Left lobe of liver (tissue), 2 donors: ENCODE measurements at regions not wholly inside any gene's neighbourhood (a gene's known extent, or its start where the extent isn't known, plus 50 kb on each side); places are given as distances from the start of the nearest gene placed in this dataset.

Experiments used
- ATAC-seq: fragments of 200-7000 bp; cut with Tn5 transposase; one replicate; pipeline ENCODE4 v1.9.1; 2020; ENCODE audit warnings: mild to moderate bottlenecking, moderate library complexity
- DNase-seq: peaks from one replicate; pipeline ENCODE4 v3.0.0-alpha.2; 2020; ENCODE audit warnings: low spot score
- donor health status: DM: no; HTN: no; CAD: no; lungs with moderate emphysema.
- donor health status: DM: no; HTN: yes; CAD: no.

DNA sequence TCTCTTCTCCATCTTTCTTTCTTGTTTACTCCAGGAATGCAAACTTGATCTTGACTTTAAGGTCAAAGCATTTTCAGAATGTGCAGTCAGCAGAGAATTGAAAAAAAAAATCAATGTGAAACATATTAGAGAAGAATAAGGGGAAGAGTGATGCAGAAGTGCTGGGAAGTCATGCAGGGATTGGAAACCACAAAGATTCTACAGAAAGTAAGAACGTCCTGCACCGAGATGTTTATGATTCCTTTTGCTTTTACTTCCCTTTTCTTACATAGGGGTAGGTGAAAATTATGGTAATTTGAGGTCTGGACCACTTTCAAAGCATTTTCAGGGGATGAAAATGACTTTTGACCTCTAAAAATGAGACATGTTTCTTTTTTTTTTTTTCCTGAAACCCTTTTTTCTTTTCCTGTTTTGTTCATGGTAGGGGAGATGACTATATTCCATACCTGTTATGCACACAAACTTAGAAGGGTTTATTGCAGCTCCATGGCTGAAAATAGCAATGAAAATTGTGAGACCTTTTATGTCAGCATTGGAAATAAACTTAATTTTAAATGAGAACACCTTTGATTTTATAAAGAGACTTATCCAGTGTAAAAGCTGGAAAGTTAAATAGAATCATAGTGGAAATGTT, 623.5 kb upstream of the TBL1XR1 start:
- no peak for ATAC-seq

DNA sequence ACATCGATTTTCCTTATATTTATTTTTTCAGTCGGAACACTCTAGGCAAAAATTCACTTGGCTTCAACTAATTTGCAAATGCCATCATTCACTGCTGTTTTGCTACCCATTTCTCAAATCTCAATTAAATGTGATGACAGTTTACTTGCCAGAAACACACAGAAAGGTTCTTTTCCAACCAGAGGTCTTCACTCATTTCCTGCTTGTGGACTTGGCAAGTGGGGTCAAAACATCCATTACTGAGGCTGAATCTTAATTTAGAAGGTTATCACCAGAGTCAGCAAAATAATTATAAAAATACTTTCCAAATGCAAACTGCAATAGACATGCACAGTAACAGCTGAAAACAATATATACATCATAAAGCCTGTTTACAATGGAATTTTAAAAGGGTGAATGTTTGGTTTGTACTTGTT, 625.4 kb upstream of the TBL1XR1 start:
- DNase-seq (no peak), ATAC-seq (no peak)

More for the DNA sequence above, 623.5 kb upstream of the TBL1XR1 start:
- no peak for DNase-seq

DNA sequence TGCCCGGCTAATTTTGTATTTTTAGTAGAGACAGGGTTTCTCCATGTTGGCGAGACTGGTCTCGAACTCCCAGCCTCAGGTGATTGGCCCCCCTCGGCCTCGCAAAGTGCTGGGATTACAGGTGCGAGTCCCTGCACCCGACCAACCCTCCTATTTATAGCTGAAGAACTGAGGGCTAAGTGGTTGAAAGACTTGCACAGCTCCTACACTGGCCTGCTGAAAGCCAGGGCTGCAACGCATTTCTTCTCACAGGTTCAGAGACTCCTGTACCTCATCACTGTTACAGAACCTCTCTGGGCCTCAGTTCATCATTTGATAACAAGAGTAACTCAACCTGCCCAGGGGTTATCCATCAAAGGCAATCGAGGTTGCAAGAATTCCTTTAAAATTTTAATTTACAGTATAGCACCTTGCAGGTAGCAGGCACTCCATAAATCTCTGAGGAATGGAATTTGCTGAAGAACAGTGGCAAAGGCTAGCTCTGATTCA, 626.5 kb upstream of the TBL1XR1 start:
- ATAC-seq (peak; percentile 26), DNase-seq (no peak)

DNA sequence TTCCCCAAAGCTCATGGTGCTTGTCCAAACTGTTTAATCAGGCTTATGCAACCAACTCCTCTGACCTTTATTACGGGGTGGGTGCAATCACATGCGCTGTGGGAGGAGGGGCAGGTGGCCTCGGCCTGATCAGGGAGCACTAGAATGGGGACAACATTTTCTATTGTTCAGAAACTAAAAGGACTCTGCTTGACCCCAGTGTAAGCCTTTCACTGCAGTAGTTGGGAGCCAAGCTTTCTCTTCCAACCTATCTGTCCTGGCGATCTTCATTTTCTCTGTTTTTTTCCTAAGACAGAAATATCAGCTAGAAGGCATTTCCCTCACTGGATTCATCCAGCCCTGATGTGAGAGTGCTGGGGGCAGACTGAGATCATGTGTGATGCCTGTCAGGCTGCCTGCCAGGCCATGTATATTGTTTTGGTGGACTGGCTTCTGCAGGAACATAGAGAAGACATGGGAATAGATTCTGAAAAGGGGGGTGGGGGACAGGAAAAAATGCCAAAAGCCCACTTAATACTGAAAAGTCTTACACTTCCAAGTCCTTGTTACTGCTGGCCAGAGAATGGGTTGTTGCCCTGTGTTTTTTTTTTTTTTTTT, 627.0 kb upstream of the TBL1XR1 start:
- peak; percentile 82 for ATAC-seq
- DNase-seq, result peak; percentile 92

DNA sequence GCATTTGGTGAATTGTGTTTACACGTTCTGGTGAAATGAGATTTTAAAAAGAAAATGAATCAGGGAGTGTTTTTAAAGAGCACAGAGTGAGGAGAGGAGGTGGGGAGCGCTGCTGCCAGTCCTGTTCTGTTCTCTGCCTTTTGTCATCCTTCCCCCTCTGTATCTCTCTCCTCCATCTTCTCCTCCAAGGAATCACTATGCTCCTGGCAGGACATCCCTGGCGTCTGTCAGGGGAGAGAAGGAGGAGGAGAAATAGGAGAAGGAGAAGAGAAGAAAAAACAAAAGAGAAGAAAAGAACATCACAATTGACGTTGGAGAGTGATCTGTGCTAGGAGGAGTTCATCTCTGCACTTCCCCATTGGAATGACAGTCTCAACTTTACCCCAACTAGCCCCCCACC, 627.6 kb upstream of the TBL1XR1 start:
- DNase-seq, result no peak
- no peak for ATAC-seq

DNA sequence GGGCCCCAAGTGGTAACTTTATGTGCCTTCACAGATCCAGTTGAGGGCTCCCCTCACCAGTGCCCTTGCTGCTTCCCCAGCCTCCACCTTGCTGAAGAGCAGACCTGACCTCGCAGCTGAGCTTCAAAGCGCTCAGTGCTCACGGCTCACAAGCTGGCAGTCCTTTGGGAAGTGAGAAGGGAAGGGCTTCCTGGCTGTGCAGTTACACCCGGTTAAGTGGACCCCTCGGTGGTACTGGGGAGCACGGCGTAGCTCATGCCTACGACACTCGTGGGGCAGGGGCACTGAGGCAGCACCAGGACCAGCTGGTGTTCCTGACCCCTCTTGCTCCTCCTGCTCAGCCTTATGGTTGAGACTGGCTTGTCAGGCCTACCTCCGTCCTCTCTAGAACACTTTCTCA, 629.0 kb upstream of the TBL1XR1 start:
- no peak for ATAC-seq
- no peak for DNase-seq

DNA sequence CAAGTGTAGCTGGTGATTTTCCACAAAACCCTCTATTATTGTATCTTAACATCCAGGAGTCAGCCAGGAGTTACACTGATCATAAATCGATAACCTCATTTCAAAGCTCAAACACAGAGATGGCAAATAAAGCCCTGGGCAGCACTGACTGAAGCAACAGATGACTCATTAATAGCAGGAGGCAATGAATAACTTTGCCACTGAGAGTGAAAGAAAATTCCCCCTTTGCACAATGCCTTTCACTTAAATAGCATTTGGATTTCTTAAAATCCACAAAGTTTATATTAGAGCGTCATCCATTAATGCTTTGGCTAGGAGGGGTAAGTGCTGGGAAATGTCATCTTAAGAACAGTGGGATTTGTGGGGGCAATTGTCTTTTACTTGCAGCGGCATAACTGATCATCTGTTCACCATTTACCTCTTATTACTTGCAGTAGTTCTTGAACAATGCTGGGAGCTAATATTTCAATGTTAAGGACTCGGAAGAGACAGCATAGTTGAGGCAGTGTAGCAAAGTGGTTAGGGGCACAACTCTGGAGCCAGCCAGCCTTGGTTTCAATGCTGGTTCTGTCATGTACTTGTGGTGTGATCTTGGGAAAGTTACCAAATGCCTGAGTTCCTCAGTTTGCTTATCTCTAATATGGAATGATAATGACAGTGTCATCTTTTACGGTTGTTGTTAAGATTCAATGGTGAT, 630.4 kb upstream of the TBL1XR1 start:
- ATAC-seq, result peak; percentile 69

DNA sequence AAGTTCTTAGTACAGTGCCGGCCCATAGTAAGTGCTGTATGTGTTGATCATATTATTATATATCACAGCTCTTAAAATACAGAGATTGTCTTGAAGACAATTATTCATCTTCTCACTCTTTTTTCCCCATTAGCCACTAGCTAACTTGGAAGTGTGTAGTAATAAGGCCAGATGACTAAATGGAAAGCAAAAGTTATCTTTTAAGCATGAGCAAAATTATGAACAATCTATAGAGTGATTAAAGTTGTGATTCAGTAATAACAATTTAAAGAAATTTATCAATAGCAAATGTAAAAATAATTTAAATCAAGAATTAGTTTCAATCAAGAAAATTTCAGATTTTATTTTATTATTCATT, 630.9 kb upstream of the TBL1XR1 start:
- DNase-seq (no peak), ATAC-seq (no peak)

More for the DNA sequence above, 630.4 kb upstream of the TBL1XR1 start:
- peak; percentile 58 for DNase-seq

DNA sequence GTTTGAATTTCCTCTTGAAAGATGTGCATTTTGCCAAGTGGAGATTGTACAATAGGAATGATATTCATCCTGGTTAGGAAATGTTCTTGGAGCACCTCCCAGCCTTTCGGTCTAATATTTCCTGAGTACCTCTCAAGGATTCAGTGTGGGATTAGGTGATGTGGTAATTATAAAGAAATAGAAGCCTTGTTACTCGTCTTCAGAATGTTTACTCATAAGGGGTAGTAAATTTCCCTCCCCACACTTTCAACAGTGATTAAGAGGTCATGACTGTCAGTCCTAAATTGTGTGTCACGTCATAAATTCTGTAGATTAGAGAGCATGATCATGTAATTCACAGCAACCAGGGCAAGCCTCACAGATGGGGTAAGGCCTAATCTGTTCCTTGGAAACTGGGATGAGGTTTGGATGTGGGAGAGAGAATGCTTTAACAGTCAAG, 633.1 kb upstream of the TBL1XR1 start:
- DNase-seq, result no peak

DNA sequence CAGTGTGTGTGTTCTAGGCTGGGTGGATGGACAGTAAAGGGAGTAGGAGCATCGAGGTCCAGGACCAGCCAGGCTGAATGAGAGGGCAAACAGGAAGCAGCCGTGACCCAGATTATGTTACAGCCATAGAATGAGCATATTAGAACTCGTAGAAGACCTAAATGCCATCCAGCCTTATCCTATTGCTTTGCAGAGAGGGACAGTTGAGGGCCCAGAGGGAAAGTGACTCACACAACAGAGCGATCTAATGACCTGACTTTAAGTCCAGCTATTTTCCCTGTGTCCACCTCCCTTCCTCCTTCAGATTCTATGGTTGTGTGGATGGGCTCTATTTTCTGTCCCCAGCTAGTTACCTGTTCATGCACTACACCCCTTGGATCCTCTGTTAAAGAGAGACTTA, 634.1 kb upstream of the TBL1XR1 start:
- DNase-seq, result no peak
- ATAC-seq, result no peak

More for the DNA sequence above, 633.1 kb upstream of the TBL1XR1 start:
- peak; percentile 61 for ATAC-seq

DNA sequence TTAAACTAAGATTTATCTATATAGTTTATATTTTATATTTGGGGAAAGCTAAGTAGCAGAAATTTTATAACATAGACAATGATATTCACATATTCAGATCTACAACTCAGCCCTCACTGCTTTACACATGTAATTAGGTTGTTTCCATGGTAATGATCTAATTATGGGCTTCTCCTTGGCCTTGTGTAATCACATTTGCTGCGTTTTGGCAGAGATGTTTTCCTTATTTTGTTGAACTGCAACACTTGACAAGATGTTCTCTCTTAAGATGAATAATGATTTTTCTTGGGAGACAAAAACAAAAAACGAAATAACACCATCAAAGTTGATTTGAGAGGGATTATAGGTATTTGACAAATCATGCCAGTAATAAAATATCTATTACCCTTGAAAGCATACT, 635.6 kb upstream of the TBL1XR1 start:
- ATAC-seq, result no peak

DNA sequence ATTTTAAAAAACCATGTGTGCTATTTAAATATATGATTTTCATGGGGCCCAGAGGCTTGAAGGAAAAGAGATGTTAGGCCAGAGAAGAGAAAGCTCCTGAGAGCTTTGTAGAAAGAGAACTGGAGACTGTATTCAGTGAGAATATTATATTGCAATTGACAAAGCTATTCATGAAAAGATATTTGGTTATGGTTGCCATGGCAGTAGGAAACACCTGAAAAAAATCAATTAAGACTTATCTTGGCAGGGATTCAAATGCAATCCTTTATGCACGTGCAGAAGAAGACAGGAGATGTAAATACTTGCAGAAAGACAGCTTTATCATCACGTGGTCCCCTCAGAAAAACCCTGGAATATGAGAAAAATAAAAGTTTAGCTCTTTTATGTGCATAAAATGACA, 636.0 kb upstream of the TBL1XR1 start:
- no peak for ATAC-seq
- DNase-seq, result no peak

More for the DNA sequence above, 635.6 kb upstream of the TBL1XR1 start:
- DNase-seq, result no peak

DNA sequence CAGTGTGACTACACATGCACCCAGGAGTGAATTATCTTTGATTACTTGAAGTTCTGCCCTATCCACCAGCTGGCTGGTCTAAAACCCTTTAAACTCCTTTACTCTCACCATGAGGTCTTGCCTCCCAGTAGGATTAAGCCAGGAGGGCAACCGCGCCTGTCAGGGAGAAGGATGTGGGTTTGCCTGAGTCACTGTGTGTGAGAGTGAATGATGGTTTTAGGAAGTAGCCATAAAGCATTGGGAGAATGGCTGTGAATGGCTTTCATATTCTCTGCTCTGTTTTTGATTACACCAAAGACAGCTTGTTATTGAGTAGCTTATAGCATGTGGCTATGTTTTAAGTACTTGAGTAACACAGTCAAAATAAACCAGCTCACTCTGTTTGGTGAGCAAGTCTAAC, 637.7 kb upstream of the TBL1XR1 start:
- no peak for DNase-seq
- ATAC-seq, result no peak

DNA sequence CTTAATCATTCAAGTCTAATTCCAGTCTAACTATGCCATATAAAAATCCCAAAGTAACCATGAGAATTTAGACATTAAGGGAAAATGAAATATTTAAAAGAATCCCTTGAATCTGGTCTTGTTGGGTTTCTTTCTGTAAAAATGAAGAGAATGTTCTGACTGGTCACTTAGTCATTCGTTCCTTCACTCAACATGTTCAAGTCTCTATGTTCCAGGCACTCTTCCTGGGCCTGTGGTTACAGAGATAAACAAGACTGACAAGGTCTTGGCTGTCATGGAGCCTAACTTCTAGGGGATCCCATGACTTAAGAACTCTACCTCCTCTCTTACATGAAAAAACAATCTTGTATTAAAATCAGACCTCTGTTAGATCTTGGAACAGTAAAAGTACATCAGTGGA, 638.6 kb upstream of the TBL1XR1 start:
- DNase-seq (no peak), ATAC-seq (no peak)

DNA sequence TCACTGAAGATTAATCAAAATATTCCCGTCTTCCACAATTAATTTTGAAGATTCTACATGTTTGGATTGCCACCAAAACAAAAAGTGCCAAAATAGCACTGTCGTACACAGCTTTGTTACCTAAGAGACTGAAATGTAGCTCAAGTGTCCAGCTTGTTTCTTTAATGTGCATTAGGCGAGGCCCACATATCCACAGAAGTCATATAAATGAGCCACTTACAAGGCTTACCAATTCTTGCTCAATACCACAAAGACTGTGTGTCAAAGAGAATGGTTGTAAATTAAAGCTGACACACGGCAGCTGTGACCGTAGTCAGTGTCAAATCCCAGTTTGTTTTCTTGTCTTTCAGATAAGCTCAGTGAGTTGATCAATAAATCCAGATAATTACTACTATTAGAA, 639.4 kb upstream of the TBL1XR1 start:
- DNase-seq (no peak), ATAC-seq (peak; percentile 19)

DNA sequence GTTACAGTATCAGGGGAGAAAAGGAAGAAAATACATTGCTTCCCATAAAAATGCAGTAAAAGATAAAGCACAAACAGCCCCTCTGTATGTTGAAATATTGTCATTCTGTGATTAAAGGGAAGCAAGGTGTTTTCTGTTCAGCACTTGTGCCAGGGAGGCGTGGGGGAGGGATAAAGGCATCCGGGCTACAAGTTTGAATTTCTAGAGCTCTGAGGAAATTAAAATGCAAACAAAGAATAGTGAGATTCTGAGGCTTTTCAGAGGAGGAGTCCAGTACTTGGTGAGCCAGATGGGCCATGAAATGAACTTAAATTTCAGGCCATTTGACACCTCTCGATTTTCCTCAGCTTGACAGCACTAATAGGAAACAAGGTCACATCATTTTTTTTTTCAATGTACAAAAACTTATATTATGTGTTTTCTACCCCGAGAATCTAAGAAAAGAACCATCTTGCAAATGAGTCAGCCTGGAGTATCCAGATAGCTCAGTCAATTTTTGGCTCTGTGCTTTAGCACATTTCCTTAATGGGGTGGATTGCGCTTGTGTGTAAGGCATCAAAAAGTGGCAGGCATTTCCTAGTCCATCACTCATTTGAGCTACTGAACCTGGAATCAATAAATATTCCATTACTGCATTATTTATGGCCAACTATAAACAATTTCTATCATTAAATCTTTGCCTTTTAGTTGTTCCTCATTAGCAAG, 640.8 kb upstream of the TBL1XR1 start:
- no peak for ATAC-seq
- DNase-seq, result no peak

DNA sequence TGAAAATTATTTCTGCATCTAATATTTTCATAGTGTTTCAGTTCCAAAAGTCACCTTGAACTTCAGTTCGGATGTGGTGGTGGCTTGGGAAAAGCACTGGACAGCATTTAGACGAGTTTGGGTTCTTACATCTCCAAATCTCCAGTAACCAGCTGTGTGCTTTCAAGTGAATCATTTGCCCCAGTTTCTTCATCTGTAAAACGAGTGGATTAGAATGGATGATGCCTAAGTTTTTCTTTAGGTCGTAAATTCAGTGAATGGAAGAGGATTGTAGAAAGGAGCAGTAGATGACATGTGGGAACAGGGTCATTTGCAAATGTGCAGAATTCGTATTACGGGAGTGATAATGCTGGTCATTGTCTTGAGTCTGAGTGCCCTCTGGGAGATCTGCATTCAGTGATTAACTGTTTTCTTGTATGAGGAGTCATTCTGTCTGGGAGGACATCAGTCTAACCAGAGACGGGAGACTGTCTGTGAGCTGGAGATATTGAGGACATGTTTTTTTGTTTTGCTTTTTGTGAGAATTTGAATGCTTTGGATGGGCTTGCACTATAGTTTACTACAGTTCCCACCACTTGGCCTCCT, 641.6 kb upstream of the TBL1XR1 start:
- ATAC-seq (no peak), DNase-seq (no peak)

DNA sequence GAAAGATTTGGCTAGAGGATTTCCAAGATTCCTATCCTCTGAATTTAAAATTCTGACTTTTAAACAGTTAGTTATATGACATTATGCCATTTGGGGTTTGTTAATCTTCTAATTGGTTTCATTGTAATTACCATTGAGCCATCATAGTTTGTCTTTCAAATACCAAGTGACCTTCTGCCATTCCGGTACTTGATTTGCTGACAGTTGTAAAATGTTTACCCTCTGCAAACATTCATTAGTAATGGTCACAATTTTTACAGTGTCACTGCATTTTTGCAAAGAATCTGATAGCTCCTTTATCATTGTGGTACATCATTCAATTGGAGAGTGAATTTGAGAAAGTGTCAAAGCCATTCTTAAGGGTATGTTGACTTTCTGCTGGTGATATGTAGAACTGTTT, 645.0 kb upstream of the TBL1XR1 start:
- ATAC-seq (no peak), DNase-seq (no peak)

DNA sequence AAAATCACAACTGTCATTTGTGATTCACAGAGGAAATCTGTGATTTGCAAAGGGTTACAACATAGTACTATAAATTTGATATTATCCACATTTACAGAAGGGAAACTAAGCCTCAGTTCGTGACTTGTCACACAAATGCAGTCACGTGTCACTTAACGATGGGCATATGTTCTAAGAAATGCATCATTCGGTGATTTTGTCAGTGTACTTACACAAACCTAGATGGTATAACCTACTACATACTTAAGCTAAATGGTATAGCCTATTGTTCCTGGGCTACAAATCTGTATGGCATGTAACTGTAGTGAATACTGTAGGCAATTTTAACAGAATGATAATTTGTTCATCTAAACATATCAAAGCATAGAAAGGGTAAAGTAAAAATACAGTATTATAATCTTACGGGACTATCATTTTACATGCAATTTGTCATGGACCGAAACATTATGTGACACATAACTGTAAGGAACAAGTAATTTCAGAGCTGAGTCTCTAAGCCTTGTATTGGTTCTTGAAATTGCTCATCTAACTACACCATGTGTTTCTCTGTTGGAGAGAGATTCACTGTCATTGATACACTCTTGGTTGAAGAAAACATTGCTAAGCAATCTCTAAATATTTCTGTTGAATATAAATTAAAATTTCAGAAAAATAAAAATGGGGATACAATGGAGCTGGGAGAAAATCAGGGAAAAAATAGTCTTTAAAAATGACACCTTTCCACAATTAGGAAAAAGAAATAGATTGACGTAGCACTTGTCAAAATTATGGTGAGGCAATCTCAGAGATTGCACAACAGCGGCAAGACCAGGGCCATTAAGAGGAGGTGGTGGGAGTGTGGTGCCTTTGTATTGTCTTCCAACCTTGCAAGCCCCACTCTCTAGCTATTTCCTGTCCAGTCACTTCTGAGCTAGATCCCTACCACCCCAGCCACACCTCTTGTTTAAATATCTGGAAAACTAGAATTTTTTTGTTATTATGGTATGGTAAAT, 645.8 kb upstream of the TBL1XR1 start:
- no peak for ATAC-seq
- no peak for DNase-seq
